Hepatocyte (in vitro differentiated cells): ENCODE measurements at regions not wholly inside any gene's neighbourhood (a gene's known extent, or its start where the extent isn't known, plus 50 kb on each side); places are given as distances from the start of the nearest gene placed in this dataset.

Source experiments
- EZH2phosphoT487 ChIP-seq: fragments of 200-600 bp; sonication (generic); IDR thresholded peaks from one replicate; pipeline ENCODE4 v1.6.1; 2018; ENCODE audit warnings: antibody characterized with exemption, mild to moderate bottlenecking, low read depth, moderate library complexity; ENCODE audit not compliant: unreplicated experiment, severe bottlenecking
- TF ChIP-seq, protein P1 (sequence below): fragments of 200-600 bp; sonication (generic); IDR thresholded peaks from 2 replicates; pipeline ENCODE4 v1.5.1; 2016; ENCODE audit warnings: antibody characterized with exemption, mild to moderate bottlenecking; ENCODE audit not compliant: poor library complexity

DNA sequence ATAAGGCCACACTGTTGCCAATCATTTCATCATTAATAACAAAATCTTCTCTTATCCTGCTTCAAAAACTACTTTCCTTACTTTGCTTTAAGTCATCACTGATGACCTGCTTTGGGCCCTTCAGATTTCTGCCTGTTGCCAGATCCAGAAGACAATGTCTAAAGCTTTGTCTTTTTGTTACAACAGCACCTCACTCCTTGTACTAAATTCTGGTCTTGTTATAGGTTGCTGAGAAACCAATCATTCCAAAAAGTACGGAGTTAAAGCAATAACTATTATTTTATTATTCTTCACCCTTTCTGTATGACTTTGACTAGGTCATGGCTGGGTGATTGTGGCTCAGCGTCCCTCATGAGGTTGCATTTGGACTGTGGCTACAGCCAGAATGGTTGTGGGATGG lies 633.5 kb downstream of the PTPRU start:
- TF ChIP-seq, protein P1, sequence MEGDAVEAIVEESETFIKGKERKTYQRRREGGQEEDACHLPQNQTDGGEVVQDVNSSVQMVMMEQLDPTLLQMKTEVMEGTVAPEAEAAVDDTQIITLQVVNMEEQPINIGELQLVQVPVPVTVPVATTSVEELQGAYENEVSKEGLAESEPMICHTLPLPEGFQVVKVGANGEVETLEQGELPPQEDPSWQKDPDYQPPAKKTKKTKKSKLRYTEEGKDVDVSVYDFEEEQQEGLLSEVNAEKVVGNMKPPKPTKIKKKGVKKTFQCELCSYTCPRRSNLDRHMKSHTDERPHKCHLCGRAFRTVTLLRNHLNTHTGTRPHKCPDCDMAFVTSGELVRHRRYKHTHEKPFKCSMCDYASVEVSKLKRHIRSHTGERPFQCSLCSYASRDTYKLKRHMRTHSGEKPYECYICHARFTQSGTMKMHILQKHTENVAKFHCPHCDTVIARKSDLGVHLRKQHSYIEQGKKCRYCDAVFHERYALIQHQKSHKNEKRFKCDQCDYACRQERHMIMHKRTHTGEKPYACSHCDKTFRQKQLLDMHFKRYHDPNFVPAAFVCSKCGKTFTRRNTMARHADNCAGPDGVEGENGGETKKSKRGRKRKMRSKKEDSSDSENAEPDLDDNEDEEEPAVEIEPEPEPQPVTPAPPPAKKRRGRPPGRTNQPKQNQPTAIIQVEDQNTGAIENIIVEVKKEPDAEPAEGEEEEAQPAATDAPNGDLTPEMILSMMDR: no peak
- no peak for TF ChIP-seq EZH2phosphoT487
